GM19035 (cell line): ENCODE measurements at regions not wholly inside any gene's neighbourhood (a gene's known extent, or its start where the extent isn't known, plus 50 kb on each side); places are given as distances from the start of the nearest gene placed in this dataset.

Source experiments
- ATAC-seq: cut with Tn5 transposase; IDR thresholded peaks from one replicate; pipeline ENCODE4 v1.9.1; 2021; ENCODE audit not compliant: unreplicated experiment

- no peak for ATAC-seq
These were observed 81.9 kb upstream of the TMLHE start for GRCh38 chrX:155694649-155695048.

- no peak for ATAC-seq
These were observed 70.1 kb upstream of the TMLHE start for GRCh38 chrX:155682834-155683233.

- ATAC-seq, result no peak
These were observed 67.0 kb upstream of the TMLHE start for GRCh38 chrX:155679715-155680114.

GRCh38 chrX:155673338-155673737, 60.6 kb upstream of the TMLHE start:
- no peak for ATAC-seq

- no peak for ATAC-seq
These were observed 54.0 kb upstream of the TMLHE start for GRCh38 chrX:155666741-155667140.
